Glomerular visceral epithelial cell (primary cell): ENCODE measurements at regions not wholly inside any gene's neighbourhood (a gene's known extent, or its start where the extent isn't known, plus 50 kb on each side); places are given as distances from the start of the nearest gene placed in this dataset.
"Not testable (repeated sequence)": the region's sequence is repeated elsewhere in the genome, so short reads cannot be mapped to it uniquely, and the experiment has no call there.

Experiments used
- DNase-seq: peaks from one replicate; pipeline ENCODE4 v3.0.0-alpha.2; 2016; ENCODE audit errors: extremely low spot score

GRCh38 chr4:19159874-19160273, 1091.8 kb upstream of the SLIT2 start:
- no peak for DNase-seq

- DNase-seq: no peak
These were observed 1093.4 kb upstream of the SLIT2 start for GRCh38 chr4:19158107-19158809.

- no peak for DNase-seq
These were observed 1094.9 kb upstream of the SLIT2 start for GRCh38 chr4:19156786-19157185.

DNA sequence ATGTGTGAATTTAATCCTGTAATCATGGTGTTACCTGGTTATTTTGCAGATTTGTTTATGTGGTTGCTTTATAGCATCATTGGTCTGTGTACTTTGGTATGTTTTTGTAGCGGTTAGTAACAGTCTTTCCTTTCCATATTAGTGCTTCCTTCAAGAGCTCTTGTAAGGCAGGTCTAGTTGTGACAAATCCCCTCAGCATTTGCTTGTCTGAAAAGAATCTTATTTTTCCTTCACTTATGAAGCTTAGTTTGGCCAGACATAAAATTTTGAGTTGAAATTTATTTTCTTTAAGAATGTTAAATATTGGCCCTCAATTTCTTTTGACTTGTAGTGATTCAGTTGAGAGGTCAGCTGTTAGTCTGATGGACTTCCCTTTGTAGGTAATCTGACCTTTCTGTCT, 1096.1 kb upstream of the SLIT2 start:
- no peak for DNase-seq

DNA sequence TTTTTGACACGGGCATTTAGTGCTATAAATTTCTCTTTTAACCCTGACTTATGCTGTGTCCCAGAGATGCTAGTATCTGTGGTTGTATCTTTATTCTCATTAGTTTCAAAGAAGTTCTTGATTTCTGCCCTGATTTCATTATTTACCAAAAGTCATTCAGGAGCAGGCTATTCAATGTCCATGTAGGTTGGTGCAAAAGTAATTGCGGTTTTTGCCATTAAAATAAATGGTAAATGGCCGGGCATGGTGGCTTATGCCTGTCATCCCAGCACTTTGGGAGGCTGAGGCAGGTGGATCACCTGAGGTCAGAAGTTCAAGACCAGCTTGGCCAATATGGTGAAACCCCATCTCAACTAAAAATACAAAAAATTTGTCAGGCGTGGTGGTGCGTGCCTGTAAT, 1097.4 kb upstream of the SLIT2 start:
- DNase-seq: not testable (repeated sequence)

- no peak for DNase-seq
These were observed 1099.4 kb upstream of the SLIT2 start for GRCh38 chr4:19152264-19152663.

DNA sequence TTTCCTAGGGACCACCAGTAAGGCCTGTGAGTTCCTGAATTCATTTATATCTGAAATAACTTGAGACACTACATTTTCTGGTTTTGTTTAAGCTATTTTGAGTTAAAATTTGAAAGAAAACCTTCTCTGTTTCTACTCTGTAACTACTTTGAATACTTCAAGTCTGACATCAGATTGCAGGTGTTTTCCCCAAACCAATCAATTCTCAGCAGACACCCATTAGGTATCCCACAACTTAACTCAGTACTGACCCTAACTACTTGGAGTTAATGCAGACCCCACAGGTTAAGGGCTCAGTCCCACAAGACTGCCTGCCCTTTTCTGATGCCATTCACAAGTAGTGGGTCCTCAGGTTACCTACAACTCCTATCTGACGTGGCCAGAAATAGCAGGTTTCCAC, 1100.0 kb upstream of the SLIT2 start:
- DNase-seq: no peak

GRCh38 chr4:19146038-19146437, 1105.7 kb upstream of the SLIT2 start:
- DNase-seq: no peak

DNA sequence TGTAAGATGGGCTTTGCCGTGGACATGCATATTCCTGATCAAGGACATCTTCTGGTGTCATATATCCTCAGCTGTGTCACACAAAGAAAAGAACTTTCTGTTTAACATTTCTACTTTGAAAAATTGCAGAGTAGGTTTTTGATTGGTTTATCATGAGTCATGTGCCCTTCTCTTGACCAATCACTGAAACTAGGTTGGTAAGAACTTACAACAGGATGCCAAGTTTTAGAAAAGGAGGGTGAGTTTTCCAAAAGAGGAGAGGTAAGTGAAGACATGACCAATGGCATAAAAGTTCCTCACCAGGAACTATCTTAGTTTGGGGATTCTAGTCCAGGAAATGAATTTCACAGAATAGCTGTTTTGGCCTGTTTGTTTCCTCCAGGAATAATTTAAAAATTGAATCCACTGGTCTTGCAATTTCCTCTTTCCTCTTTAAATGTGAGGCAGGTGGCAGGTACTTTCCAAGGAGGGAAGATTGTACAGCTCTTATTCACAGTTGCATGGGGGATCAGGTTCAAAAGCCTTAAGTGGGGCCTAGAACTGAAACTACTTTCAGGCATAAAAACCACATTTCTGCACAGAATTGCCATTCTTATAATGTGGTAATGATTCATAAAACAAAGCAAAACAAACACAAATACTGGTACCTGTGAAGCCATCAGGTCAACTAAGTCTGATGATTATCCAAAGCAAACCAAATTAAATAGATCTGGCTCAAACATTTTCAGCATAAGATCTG, 1114.5 kb upstream of the LCORL start:
- no peak for DNase-seq

GRCh38 chr4:19134685-19135084, 1113.1 kb upstream of the LCORL start:
- DNase-seq: no peak

GRCh38 chr4:19133315-19133714, 1111.8 kb upstream of the LCORL start:
- no peak for DNase-seq

DNA sequence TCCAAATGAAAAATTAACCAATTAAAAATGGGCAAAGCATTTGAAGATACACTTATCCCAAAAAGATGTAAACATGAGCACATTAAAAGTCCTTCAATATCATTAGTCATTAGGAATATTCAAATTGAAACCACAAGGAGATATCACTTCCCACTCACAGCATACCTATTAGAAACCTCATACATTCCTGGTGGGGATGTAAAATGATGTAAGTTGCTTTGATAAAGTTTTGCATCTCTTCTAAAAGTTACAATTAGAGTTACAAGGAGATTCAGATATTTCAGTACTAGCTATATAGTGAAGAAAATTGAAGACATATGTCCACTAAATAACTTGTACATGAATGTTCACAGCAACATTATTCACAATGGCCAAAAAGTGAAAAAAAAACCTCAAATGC, 1109.3 kb upstream of the LCORL start:
- peak; percentile 12 for DNase-seq

GRCh38 chr4:19128176-19128575, 1106.6 kb upstream of the LCORL start:
- DNase-seq: no peak

DNA sequence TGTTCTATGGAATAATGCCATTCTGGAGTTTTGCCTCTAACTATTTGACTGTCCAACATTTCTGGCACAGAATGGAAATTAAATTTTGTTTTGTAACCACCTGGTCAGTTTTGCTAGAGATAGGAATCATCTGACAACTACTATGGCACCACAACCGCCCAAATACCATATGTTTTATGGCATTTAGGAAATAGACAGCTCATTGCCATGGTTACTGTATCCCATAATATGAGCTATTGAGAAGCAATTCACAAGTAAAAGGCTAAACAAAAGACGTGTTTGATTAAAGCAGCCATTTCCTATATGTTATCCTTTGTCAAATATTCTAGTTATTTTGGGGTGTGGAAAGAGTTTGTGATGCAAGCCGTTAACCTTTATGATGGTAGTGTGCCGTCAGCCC, 1105.3 kb upstream of the LCORL start:
- no peak for DNase-seq

- DNase-seq: peak; percentile 54
These were observed 1102.1 kb upstream of the LCORL start for GRCh38 chr4:19123681-19124080.

DNA sequence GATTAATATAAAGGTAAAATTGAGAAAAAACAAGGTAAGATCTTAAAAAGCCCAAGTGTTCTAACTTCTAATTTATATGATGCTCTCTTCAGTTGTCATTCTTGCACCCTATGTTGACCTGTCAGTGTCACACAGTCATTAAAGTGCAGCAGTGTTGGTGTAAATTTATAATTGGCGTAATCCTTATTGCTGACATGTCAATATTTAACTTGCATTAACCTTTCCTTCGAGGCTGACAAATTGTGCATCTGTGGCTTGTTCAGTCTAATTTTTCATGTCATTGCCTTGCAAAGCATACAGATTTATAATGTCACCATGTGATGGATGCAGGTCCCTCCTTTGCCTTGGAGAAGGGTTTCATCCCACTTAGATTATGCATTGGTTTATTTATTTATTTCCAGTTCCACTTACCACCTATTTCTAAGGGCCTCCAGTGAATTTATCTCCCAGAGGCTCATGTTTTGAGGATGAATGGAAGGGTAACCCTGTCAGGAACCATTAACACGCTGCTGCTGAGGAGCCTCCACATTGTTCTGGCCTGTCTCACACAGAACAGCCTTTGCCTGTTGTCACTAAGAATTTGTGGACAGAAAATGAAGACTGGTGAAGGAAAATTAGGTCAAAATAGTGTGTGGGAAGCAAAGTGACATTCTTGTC, 1098.5 kb upstream of the LCORL start:
- no peak for DNase-seq

DNA sequence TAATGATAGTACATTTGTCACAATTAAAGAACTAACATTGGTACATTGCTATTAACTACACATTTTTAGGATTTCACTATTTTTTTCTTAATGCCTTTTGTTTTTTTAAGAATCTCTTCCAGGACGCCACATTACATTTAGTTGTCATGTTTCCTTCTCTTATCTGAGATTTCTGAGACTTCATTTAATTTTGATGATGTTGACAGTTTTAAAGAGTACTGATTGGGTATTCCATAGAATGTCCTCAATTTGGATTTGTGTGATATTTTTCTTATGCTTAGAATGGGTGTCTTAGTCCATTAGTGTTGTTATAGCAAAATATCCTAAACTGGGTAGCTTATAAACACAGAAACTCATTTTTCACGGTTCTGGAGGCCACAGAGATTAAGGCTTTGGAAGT, 1095.5 kb upstream of the LCORL start:
- no peak for DNase-seq

- no peak for DNase-seq
These were observed 1082.6 kb upstream of the LCORL start for GRCh38 chr4:19104176-19104575.

DNA sequence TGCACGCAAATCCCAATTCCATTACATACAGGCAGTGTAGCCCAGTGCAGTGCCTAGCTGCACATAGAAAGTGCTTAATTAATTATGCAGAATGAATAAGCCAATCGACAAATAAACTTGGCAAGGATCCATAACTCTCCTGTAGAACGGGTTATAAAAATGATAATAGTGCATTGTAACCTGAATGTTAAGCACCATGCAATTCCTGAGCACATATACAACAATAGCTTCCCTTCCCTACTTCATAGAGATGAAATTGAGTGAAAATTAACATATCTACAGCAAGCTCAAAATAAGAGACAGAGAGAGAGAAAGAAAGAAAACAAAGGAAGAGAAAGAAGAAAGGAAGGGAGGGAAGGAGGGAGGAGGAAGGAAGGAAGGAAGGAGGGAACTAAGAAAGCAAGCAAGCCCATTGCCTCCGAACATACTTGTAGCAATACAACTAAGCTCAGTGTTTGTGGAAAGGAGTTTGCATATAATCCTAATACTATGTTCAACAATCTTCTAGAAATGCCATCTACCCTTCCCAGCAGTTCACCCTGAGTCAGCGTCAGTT, 1074.0 kb upstream of the LCORL start:
- no peak for DNase-seq

DNA sequence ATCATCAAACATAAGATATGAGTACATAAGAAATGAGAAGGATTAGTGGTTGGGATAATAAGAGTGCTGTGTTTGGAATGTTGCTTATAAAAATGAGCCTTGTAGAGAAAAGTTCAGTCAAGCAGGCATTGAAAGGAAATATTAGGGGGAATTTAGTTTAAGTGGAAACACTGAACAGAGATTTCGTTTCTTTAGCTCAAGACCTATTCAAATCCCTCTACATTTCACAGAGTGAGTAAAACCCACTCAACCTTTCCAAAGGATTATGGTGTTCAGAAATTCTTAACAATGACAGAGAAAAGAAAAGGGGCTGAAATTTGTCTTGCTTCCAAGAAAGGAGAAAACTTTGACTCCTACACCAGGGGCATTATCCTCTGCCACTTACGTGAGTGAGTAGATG, 1072.4 kb upstream of the LCORL start:
- no peak for DNase-seq

GRCh38 chr4:19092797-19093196, 1071.2 kb upstream of the LCORL start:
- no peak for DNase-seq

GRCh38 chr4:19074036-19074435, 1052.5 kb upstream of the LCORL start:
- no peak for DNase-seq

DNA sequence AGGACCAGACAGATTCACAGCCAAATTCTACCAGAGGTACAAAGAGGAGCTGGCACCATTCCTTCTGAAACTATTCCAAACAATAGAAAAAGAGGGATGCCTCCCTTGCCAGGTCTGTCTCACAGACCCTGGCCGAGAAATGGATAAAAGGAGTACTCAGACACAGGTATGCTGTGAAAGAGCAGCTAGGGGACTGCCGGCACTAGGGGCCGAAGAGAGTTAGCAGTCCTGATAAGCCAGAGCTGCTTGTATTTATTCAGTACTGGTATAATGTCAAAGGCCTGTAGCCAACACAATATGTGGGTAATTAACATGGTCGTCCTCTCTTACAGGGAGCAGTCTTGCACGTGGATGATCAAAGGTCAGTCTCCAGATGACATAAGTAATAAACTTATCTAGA, 1042.1 kb upstream of the LCORL start:
- no peak for DNase-seq
